Activated CD8-positive, alpha-beta T cell treated with anti-CD3 and anti-CD28 coated beads, Interleukin-2, amount 10 ng/mL, durations not matched to agents 7 days and 5 days (primary cell): ENCODE measurements at regions not wholly inside any gene's neighbourhood (a gene's known extent, or its start where the extent isn't known, plus 50 kb on each side); places are given as distances from the start of the nearest gene placed in this dataset.
A peak's percentile ranks its signal among the peaks of the same experiment; 100 is the strongest.

Experiments used
- ATAC-seq: fragments of 150-1000 bp; cut with Tn5 transposase; one replicate; pipeline ENCODE4 v1.10.0; 2021; ENCODE audit warnings: moderate library complexity
- CTCF ChIA-PET: fragments of 350-600 bp; sonication (Branson Sonifier 250); formaldehyde crosslinking; loops from one replicate; lab custom pipeline; 2021; ENCODE audit warnings: antibody characterized with exemption; lab: Charles Lee
- POLR2A ChIA-PET: fragments of 350-600 bp; sonication (Branson Sonifier 250); formaldehyde crosslinking; loops from one replicate; lab custom pipeline; 2021; ENCODE audit warnings: antibody characterized with exemption; lab: Charles Lee
- DNase-seq: peaks from one replicate; pipeline ENCODE4 v3.0.0-alpha.2; 2020
- H3K27ac Mint-ChIP-seq: one replicate; pipeline ENCODE4 v1.8.0; 2021; ENCODE audit warnings: mild to moderate bottlenecking, mixed read lengths
- H3K27me3 Mint-ChIP-seq: one replicate; pipeline ENCODE4 v1.8.0; 2021; ENCODE audit warnings: low read depth, mixed read lengths
- H3K36me3 Mint-ChIP-seq: one replicate; pipeline ENCODE4 v1.8.0; 2021; ENCODE audit warnings: low read depth, mixed read lengths
- H3K4me1 Mint-ChIP-seq: one replicate; pipeline ENCODE4 v1.8.0; 2021; ENCODE audit warnings: low read depth, mixed read lengths
- H3K4me3 Mint-ChIP-seq: one replicate; pipeline ENCODE4 v1.8.0; 2021; ENCODE audit warnings: mild to moderate bottlenecking, mixed read lengths
- H3K9me3 Mint-ChIP-seq: one replicate; pipeline ENCODE4 v1.8.0; 2022; ENCODE audit warnings: mixed read lengths; ENCODE audit not compliant: insufficient read depth

GRCh38 chr14:34364201-34364600, 97.8 kb downstream of the SPTSSA start:
- Mint-ChIP-seq H3K27ac (no peak overlapping the region), H3K36me3 (no peaks in the 10 kb centered on the region), H3K27me3 (peaks cover 16% of the 10 kb centered on the region), H3K4me3 (no peak overlapping the region), H3K9me3 (no peaks in the 10 kb centered on the region), H3K4me1 (no peaks in the 10 kb centered on the region)
- DNase-seq = no peak
- POLR2A ChIA-PET = interaction anchor here (1.0 kb wide), 1 partner anchor 9 kb away, joined by 3 read pairs; no protein-coding TSS in a partner anchor
- CTCF ChIA-PET = interaction anchor here (1.4 to 1.8 kb wide), 2 partner anchors 11 to 33 kb away, joined by 3 to 4 read pairs; no protein-coding TSS in a partner anchor
- no peak for ATAC-seq

- Mint-ChIP-seq H3K27ac (no peak overlapping the region), H3K4me1 (no peaks in the 10 kb centered on the region), H3K36me3 (no peaks in the 10 kb centered on the region), H3K4me3 (no peak overlapping the region), H3K9me3 (no peaks in the 10 kb centered on the region), H3K27me3 (peaks cover 16% of the 10 kb centered on the region)
- ATAC-seq (no peak), DNase-seq (no peak)
- CTCF ChIA-PET = no interaction called here
- POLR2A ChIA-PET = no interaction called here
Measured at GRCh38 chr14:34363733-34364134, 98.3 kb downstream of the SPTSSA start.

- Mint-ChIP-seq H3K27me3 (peaks cover 13% of the 10 kb centered on the region), H3K27ac (no peak overlapping the region), H3K4me1 (no peaks in the 10 kb centered on the region), H3K36me3 (no peaks in the 10 kb centered on the region), H3K4me3 (no peak overlapping the region), H3K9me3 (no peaks in the 10 kb centered on the region)
- DNase-seq (no peak), ATAC-seq (no peak)
- ChIA-PET POLR2A (no interaction called here), CTCF (no interaction called here)
Measured at GRCh38 chr14:34362641-34363251, 99.3 kb downstream of the SPTSSA start.

GRCh38 chr14:34361504-34362011, 100.5 kb downstream of the SPTSSA start:
- ChIA-PET POLR2A (no interaction called here), CTCF (interaction anchor here (1.2 kb wide), 1 partner anchor 9 kb away, joined by 3 read pairs; no protein-coding TSS in a partner anchor)
- Mint-ChIP-seq H3K4me1 (no peaks in the 10 kb centered on the region), H3K27me3 (peaks cover 13% of the 10 kb centered on the region), H3K9me3 (no peaks in the 10 kb centered on the region), H3K27ac (no peak overlapping the region), H3K36me3 (no peaks in the 10 kb centered on the region), H3K4me3 (no peak overlapping the region)
- DNase-seq = no peak
- ATAC-seq = no peak

- Mint-ChIP-seq H3K27ac (no peak overlapping the region), H3K4me3 (no peak overlapping the region), H3K36me3 (no peaks in the 10 kb centered on the region), H3K4me1 (no peaks in the 10 kb centered on the region), H3K27me3 (peaks cover 8% of the 10 kb centered on the region), H3K9me3 (no peaks in the 10 kb centered on the region)
- ATAC-seq (no peak), DNase-seq (no peak)
- CTCF ChIA-PET = no interaction called here
- POLR2A ChIA-PET = no interaction called here
Measured at GRCh38 chr14:34359420-34360117, 102.5 kb downstream of the SPTSSA start.

- no peak for ATAC-seq
- no peak overlapping the region for H3K27ac Mint-ChIP-seq
- H3K9me3 Mint-ChIP-seq = no peaks in the 10 kb centered on the region
- H3K27me3 Mint-ChIP-seq = no peaks in the 10 kb centered on the region
- H3K36me3 Mint-ChIP-seq = no peaks in the 10 kb centered on the region
- CTCF ChIA-PET = no interaction called here
- no peak for DNase-seq
- H3K4me1 Mint-ChIP-seq = no peaks in the 10 kb centered on the region
- H3K4me3 Mint-ChIP-seq = no peak overlapping the region
- POLR2A ChIA-PET = no interaction called here
Measured at GRCh38 chr14:34356264-34356654, 105.8 kb downstream of the SPTSSA start.

- no peaks in the 10 kb centered on the region for H3K36me3 Mint-ChIP-seq
- ATAC-seq (no peak), DNase-seq (no peak)
- H3K4me3 Mint-ChIP-seq = no peak overlapping the region
- ChIA-PET POLR2A (interaction anchor here (1.0 kb wide), 1 partner anchor 9 kb away, joined by 3 read pairs; no protein-coding TSS in a partner anchor), CTCF (no interaction called here)
- no peaks in the 10 kb centered on the region for H3K4me1 Mint-ChIP-seq
- no peak overlapping the region for H3K27ac Mint-ChIP-seq
- no peaks in the 10 kb centered on the region for H3K27me3 Mint-ChIP-seq
- H3K9me3 Mint-ChIP-seq = no peaks in the 10 kb centered on the region
Measured at GRCh38 chr14:34355584-34356263, 106.3 kb downstream of the SPTSSA start.

GRCh38 chr14:34354556-34354955, 107.5 kb downstream of the SPTSSA start:
- Mint-ChIP-seq H3K36me3 (no peaks in the 10 kb centered on the region), H3K27me3 (no peaks in the 10 kb centered on the region), H3K27ac (no peak overlapping the region), H3K4me1 (no peaks in the 10 kb centered on the region), H3K4me3 (no peak overlapping the region), H3K9me3 (no peaks in the 10 kb centered on the region)
- no peak for DNase-seq
- ATAC-seq = no peak
- ChIA-PET CTCF (interaction anchor here (1.5 kb wide), 1 partner anchor 32 kb away, joined by 4 read pairs; no protein-coding TSS in a partner anchor), POLR2A (no interaction called here)

GRCh38 chr14:34350903-34351302, 111.1 kb downstream of the SPTSSA start:
- ChIA-PET POLR2A (no interaction called here), CTCF (no interaction called here)
- ATAC-seq (peak; percentile 53), DNase-seq (no peak)
- no peak overlapping the region for H3K27ac Mint-ChIP-seq
- H3K4me1 Mint-ChIP-seq = no peaks in the 10 kb centered on the region
- H3K4me3 Mint-ChIP-seq = no peak overlapping the region
- H3K27me3 Mint-ChIP-seq = no peaks in the 10 kb centered on the region
- H3K9me3 Mint-ChIP-seq = no peaks in the 10 kb centered on the region
- H3K36me3 Mint-ChIP-seq = no peaks in the 10 kb centered on the region

- CTCF ChIA-PET = no interaction called here
- H3K4me3 Mint-ChIP-seq = no peak overlapping the region
- H3K27me3 Mint-ChIP-seq = no peaks in the 10 kb centered on the region
- POLR2A ChIA-PET = no interaction called here
- H3K36me3 Mint-ChIP-seq = no peaks in the 10 kb centered on the region
- H3K27ac Mint-ChIP-seq = no peak overlapping the region
- H3K9me3 Mint-ChIP-seq = no peaks in the 10 kb centered on the region
- DNase-seq (no peak), ATAC-seq (no peak)
- no peaks in the 10 kb centered on the region for H3K4me1 Mint-ChIP-seq
Measured at GRCh38 chr14:34348592-34348991, 113.4 kb downstream of the SPTSSA start.

- CTCF ChIA-PET = no interaction called here
- peak; percentile 28 for DNase-seq
Measured at GRCh38 chr14:34347683-34348082, 114.4 kb downstream of the SPTSSA start.

More at GRCh38 chr14:34347683-34348082, 114.4 kb downstream of the SPTSSA start:
- POLR2A ChIA-PET = interaction anchor here (0.6 kb wide), 1 partner anchor 37 kb away, joined by 3 read pairs; no protein-coding TSS in a partner anchor
- Mint-ChIP-seq H3K36me3 (no peaks in the 10 kb centered on the region), H3K27me3 (no peaks in the 10 kb centered on the region), H3K9me3 (no peaks in the 10 kb centered on the region), H3K4me1 (no peaks in the 10 kb centered on the region), H3K4me3 (no peak overlapping the region), H3K27ac (no peak overlapping the region)
- peak; percentile 44 for ATAC-seq
